Muscle of arm (tissue), 1 donor: ENCODE measurements at regions not wholly inside any gene's neighbourhood (a gene's known extent, or its start where the extent isn't known, plus 50 kb on each side); places are given as distances from the start of the nearest gene placed in this dataset.
A peak's percentile ranks its signal among the peaks of the same experiment; 100 is the strongest.

Source experiments
- DNase-seq: peaks from one replicate; pipeline ENCODE4 v3.0.0-alpha.2; 2013

DNA sequence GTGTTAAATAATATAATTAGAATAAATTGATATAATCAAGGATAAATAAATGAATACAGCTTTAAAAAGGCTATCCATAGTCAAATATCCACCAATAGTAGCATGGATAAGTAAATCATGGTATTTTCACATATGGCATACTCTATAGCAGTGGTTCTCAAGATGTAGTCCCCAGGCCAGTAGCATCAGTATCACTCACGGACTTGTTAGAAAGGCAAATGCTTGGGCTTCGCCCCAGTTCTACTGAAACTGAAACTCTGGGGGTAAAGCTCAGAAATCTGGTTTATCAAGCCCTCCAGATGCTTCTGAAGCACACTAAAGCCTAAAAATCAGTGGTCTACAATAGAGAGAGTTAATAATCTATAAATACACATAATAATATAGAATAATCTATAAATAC, 261.6 kb upstream of the TTC14 start:
- DNase-seq = no peak

DNA sequence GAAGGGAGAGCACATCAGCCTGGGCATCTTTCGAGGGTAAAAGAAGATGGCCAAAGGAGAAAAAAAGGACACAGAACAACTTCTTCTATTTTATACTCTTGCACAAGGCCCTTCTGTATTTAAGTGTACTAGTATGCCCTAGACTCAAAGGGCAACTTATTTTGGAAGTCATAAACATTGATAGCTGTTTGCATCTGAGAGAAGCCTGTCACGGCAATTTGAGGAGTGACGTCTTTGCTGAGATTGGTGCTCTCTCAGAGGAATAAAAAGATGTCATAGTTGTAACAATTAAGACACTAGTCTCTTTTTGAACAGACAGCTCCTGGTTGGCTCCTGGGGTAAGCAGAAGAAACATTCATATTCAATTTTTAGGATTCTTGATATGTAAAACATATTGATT, 260.4 kb upstream of the TTC14 start:
- DNase-seq = no peak

DNA sequence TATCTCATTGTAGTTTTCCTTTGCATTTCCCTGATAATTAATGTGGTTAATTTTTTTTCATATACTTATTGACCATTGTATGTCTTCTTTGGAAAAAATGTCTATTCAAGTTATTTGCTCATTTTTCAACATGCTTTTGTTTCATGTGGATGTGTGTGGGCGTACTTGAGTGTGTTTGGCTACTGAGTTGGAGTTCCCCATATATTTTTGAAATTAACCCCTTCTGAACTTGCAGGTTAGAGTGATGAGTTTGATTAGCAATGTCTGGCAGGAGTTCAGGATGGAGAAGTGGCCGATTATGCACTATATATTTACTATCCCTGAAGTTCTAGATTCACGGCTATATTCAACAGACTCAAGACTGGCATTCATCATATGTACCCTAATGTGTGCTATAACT, 250.4 kb upstream of the TTC14 start:
- no peak for DNase-seq

DNA sequence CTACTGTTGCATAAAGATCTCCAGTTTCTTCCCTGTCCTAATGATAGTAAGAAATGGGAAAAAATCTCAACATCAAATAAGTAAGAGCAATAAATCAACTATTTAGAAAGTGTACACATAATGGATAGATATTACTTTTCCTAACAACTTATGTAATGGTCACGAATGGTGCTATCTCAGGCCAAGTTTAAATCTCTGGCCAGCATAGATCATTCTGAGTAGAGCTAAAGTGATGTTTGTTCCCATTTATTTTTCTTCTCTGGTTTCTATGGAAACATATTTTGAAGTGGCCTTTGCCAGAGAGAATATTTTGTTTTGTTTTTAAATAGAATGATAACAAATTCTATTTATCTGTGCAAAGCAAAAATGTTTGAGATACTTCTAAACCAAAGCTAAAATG, 249.7 kb upstream of the TTC14 start:
- peak; percentile 33 for DNase-seq

DNA sequence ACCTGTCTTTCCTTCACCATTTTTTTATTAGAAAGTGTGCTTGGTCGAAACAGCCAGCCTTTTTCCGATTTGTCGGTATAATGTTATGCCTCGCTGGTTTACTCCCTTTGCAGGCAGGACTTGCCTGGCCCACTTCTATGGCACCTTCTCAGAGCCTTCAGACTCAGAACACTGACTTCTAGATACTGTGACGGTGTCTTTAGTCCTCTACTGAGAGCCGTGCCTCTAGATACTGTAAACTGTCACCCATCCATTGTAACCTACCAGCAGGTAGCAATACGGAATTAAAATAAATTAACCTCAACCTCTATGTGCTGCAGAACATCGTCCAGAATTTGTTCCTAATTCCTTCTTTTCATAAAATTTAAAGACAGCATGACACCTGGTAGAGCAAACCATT, 247.7 kb upstream of the TTC14 start:
- no peak for DNase-seq

DNA sequence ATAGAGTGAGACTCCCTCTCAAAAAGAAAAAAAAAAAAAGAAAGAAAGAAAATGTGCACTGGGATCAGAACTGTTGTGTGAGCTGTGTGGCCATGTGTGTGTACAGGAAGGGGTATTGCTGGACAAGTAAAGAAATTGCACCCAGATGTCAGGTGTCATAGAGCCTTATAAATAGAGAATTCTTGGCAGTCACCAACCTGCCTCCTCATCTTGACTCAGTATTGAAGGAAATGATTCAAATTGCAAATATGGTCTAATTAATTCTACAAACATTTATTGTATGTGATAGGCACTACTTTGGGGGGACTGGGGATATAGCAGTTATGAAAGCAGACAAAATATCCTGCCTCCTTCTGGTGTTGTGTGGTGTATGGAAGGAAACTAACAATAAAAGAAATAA, 243.8 kb upstream of the TTC14 start:
- no peak for DNase-seq

DNA sequence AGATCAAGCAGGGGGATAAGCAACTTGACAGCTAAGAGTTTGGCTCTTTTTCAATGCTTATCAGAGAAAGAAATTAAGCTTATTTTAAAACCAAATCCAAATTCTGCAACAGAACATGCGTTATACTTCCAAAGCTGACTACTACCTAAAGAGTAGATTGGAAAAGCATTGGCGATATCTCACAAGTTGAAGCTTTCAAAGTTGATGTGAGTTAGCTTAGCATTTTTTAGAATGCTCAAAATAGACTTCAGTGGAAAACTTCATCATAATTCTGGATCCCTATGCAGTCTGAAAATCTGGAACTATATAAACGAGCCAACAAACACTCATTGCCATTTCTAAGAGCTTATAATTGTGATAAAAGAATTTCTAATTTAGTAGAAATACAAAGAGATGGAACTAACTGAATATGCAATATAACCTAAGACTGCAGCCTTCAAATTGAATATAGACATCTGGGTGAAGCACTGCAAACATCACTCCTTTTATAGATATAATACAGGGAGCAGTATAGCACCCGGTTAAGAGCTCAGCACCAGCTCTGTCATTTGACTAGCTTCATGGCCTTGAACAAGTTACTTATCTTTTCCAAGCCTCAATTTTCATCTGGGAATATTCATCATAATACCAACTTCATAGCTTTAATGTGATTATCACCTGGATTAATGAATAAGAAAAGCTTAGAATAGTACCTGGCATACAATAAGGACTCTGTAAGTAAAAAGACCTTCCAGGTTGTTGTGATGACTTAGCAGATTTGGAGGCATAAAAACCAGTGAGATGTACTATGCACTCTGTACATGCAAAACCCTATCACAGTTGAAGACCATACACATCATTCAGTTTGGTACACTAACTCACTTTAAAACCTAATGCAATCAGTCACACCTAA, 242.7 kb upstream of the TTC14 start:
- DNase-seq = no peak

DNA sequence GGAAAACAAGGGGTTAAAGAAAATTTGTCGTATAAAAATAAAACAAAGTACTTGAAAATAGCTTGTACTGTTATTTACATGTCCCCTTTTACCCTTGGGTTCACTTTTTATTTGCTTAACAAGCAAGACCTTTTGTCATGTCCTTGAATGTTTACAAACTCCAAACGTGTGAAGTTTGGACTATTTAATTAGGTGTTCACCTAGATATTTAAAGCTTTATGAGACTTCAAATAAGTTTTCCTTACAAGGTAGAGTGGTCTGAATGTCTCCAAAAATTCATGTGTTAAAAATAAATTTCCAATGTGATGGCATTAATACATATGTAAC, 242.0 kb upstream of the TTC14 start:
- no peak for DNase-seq

DNA sequence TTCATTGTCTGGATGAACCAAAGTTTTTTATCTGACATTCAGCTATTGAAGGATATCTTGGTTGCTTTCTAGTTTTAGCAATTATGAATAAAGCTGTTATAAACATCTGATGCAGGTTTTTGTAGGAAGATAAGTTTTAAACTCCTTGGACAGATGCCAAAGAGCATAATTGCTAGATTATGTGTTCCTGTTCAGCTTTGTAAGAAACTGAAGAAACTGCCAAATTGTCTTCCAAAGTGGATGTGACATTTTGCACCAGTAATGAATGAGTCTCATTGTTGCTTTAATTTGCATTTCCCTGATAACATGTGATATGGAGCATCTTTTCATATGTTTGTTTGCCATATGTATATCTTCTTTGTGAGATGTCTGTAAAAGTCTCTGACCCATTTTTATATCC, 239.9 kb upstream of the TTC14 start:
- DNase-seq = no peak

DNA sequence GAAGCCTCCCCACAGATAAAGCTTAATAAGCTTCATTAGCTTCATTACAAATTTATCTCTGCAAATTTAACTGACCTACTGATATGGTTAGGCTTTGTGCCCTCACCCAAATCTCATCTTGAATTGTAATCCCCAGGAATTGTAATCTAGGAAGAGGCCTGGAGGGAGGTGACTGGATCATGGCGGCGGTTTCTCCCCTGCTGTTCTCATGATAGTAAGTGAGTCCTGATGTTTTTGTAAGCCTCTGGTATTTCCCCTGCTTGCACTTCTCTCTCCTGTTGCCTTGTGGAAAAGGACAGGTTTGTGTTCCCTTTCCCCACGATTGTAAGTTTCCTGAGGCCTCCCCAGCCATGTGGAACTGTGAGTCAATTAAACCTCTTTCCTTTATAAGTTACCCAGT, 226.1 kb upstream of the TTC14 start:
- DNase-seq = no peak

DNA sequence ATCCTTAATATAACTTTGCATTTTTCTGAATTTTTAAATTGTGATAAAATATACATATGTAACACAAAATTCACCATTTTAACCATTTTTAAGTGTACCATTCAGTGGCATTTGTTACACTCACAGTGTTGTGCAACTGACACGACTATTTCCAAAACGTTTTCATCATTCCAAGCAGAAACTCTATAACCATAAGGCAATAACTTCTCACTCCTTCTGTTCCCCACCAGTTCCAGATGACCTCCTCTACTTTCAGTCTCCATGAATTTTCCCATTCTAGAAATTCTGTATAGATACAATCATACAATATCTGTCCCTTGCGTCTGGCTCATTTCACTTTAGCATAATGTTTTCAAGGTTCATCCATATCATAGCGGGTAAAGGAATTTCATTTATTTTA, 223.5 kb upstream of the TTC14 start:
- no peak for DNase-seq

DNA sequence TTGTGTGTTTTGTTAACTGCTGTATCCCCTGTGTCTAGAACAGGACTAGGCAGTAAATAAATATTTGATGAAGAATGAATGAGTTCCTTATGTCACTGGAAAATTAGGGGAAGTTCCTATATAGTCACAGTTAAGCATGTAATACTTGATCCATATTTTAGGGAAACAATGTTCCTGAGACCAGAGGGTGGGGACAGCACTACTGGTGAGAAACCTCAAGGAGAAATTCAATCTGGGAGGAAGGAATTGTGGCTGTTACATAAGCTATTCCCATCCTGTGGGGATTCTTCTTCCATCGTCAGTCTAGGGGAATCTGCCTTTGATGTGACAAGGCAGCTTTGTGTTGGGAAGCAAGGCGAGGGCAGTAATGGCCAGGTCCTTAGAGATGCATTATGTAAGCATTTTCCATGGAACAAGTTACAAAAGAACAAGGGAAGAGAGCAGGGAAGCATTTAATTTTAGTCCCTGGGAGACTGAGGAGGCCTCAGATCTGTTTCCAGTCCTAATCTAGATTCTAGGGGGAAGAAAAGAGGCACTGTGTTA, 219.3 kb upstream of the TTC14 start:
- DNase-seq = no peak

DNA sequence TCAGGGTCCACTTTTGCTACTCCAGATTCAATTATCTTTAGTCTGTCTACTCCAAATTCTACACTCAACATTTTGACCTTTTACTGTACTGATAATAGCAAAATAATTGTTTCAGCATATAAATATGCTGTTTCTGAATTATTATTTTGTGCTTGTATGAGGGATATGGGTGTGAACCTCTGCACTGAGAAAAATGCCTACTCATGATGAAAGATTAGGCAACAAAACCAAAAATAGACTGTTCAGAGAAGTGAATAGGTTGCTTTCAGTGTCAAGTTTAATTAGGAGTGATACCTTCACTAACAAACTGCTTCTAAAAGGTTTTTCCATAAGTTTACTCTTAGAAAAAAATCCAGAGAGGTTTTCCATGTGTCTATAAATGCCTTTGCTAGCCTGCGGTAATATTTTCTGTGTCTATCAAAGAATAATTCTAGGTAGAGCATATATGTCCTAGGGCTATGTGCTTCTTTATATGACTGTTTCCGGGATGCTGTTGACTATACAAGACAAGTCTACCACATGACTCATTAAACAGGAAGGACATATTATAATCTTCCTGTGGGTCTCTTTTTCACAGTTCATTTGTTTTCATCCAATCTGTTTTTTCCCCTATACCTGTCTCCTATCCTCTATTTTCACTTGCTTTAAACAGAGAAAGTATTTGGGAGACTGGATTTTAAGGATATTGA, 218.5 kb upstream of the TTC14 start:
- no peak for DNase-seq

DNA sequence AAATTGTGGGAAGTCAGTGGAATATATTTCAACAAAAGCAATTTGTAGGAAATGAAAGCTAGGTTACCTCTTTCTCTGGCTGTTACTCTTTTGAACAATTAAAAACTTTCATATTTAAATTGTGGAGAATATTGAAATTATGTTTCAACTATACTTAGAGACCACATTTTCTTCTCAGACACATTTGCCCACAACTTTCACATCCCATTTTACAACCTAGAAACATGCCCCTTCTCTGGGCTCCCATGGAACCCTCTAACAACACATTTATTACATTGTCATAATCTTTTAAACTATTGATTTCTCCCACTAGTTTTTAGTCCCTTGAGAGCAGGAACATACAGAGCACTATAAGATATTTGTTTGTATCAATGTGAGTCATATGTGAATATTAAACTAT, 211.7 kb upstream of the TTC14 start:
- DNase-seq = no peak

DNA sequence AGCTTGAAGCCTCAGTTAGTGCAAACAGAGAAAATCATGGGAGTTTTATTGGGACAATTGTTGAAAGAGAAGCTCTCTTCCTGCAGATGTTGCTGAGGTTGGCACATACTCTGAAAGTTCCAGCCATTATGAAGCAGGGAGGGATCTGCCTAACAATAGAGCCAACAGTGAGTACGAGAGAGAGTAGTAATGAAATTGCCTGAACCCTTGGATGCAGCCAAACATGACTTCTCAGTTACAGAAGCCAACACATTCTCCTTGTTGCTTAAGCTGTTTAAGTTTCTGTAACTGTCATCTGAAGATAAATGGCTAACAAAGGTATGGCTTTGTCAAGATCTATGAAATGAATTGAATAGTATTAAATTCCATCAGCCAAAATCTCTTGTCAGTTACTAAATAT, 211.0 kb upstream of the TTC14 start:
- DNase-seq = no peak

DNA sequence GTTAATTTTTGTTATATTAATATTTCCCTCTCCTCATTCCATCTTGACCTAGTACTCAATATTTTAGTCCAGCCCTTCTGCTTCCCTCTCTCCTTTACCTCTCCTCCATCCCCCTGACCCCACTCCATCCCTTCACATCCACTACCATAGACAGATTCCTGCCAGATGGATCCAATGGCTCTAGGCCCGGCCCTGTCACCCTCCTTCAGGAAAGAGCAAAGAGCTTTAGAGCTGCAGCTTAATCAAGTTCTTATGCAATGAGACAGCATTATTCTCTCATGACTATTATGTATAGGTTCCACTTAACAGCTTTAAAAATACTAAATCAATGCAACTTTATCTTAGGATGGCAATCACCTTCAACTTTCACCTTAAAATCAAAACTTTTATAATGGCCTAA, 200.7 kb upstream of the TTC14 start:
- no peak for DNase-seq

DNA sequence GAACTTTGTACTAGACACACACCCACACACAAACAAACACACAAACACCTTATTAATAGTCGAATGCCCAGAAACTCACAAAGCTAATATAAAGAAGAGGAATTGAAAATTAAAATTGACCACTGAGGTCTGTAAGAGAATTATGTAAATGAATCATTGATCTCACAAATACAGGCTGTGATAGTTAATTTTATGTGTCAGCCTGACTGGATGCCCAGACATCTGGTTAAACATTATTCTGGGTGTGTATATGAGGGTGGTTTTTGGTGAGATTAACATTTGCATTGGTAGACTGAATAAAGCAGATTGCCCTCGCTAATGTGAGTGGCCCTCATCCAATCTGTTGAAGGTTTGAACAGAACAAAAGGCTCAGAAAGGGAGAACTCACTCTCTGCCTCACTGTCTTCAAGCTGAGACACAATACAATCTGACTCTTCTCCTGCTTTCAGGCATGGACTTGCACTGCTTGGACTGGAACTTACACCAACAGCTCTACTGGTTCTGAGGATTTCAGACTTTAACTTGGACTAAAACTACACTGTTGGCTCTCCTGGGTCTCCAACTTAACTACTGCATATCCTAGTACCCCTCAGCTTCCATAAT, 199.4 kb upstream of the TTC14 start:
- no peak for DNase-seq

DNA sequence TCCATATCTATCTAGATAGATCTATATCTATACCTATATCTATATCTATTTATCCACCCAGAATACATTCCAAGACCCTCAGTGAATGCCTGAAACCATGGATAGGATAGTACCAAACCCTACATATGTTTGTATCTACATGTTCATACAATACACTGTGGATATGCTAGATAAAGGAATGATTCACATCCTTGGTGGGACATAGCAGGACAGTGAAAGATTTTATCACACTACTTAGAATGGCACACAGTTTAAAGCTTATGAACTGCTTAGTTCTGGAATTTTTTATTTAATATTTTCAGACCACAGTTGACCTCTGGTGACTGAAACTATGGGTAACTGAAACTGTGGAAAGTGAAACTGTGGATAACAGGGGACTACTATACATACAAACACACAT, 198.8 kb upstream of the TTC14 start:
- DNase-seq = no peak

DNA sequence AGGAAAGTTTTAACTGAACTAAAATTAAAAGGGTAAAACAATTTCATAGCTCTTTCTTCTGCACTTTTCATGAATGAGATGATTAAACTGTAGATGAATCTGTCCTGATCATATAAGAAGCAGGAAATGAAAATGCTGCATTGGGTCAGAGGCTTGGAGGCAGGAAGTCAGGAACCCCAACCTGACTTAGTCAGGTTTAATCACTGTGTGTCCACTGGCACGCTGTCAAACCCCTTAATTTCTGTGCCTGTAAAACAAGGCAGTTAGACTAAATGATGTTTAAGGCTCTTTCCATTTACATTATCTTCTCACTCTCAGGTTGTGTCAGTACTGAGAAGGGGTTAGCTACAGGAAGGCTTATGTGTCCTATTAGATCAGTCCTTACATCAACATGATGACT, 193.3 kb upstream of the TTC14 start:
- no peak for DNase-seq

DNA sequence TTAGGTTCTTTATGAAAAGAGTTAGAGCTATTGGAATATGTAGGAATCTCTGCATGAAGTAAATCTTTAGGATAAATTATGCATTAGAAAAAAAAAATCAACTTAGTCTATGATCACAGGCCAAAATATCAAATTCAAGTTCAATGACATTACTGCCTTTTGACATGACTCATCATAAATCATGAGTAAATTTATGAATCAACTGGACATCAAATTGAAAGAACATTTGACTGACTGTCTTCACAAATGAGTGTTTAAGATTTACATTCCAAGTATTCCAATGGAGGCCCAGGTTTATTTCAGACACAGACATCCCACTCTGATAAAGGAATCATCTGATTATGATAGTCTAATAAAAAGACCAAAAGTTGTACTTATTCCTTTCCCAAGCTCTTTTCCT, 192.8 kb upstream of the TTC14 start:
- no peak for DNase-seq

DNA sequence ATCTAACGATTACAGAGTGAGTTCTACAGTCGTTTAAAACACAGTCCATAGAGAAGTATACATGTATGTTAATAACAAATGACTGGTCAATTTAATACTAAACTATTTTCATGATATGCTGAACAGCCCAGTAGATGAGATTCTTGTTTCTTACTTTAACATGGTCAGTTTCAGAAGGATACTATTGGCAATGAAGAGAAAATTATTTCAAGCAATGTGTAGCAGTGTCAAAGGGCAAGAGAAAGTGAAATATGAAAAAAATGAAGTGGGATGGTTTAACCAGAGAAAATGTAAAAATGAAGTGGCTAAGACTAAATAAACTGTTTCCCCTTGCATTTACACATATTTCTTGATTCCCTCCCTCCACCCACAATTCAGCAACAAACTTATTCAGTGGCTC, 192.1 kb upstream of the TTC14 start:
- DNase-seq = no peak

DNA sequence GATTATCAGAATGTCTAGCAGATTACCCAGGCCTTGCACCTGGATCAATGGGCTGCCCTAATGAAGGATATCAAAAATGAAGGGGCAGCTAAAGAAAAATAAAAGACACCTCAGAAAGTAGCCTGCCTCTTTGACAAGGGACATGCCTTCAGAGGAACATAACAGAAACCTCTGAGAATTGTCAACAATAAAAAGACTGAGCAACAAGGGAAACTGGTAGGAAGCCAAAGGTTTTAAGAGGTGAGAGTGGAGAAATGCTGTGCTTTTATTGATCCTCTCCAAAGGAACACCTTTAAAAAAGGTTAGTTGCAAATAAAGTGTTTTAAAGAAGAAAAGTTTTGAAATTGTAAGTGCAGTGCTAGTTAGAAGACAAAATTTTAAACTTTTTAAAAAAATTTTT, 187.8 kb upstream of the TTC14 start:
- DNase-seq = no peak

DNA sequence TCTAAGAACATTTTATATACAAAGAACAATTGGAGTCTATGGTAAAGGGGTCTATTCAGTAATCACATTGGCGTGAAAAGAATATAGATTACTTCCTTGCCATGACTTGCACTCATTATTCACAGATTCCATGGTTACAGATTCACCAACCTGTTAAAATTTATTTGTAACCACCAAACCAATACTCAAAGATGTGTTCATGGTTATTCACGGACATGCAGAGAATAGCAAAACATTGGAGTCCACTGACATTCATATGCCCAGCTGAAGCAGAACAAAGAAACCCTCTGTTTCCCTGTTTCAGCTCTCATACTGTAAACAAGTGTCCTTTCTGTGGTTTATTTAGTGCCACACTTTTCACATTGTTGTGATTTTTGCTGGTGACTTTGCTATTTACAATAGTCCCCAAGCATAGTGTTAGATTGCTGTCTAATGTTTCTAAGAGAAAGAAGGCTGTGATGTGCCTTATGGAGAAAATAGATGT, 185.8 kb upstream of the TTC14 start:
- no peak for DNase-seq
